OCI-LY3 (cell line): ENCODE measurements at regions not wholly inside any gene's neighbourhood (a gene's known extent, or its start where the extent isn't known, plus 50 kb on each side); places are given as distances from the start of the nearest gene placed in this dataset.

ENCODE experiments used
- CTCF ChIP-seq: fragments of 200-600, 300-600 bp; sonication (generic); IDR thresholded peaks from 2 replicates; pipeline ENCODE4 v1.5.1; 2014; ENCODE audit warnings: antibody characterized with exemption, low read length, low read depth
- EZH2phosphoT487 ChIP-seq: fragments of 200-600 bp; shearing (Covaris generic); IDR thresholded peaks from 2 replicates; pipeline ENCODE4 v1.6.1; 2018; ENCODE audit warnings: antibody characterized with exemption, mixed run types, low read depth

GRCh38 chr5:88470745-88471144, 202.1 kb upstream of the TMEM161B start:
- TF ChIP-seq CTCF = no peak
- no peak for TF ChIP-seq EZH2phosphoT487
